GM19240 (cell line): ENCODE measurements at regions not wholly inside any gene's neighbourhood (a gene's known extent, or its start where the extent isn't known, plus 50 kb on each side); places are given as distances from the start of the nearest gene placed in this dataset.

Experiments used
- DNase-seq: peaks from one replicate; pipeline ENCODE4 v3.0.0; 2011; ENCODE audit warnings: low spot score; ENCODE audit not compliant: insufficient read length

DNA sequence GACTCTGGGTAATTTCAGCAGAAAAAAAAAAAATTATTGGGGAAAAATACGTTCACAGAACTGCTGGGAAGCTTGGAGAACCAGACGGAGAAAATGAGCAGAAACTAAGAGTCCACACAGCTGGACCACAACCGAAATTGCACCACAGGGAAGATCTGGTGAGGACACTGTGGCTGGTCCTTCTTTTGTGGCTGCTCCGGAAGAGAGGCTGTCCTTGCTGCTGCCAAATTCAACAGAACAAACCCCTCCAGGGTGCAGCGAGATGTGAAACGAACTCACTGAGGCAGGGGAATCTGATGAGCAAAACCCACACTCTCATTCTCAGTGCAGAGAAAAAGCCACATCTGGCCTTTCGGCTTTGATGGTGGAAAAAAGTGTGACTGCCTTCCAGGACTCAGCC, 200.0 kb downstream of the ACTL7B start:
- DNase-seq: no peak

DNA sequence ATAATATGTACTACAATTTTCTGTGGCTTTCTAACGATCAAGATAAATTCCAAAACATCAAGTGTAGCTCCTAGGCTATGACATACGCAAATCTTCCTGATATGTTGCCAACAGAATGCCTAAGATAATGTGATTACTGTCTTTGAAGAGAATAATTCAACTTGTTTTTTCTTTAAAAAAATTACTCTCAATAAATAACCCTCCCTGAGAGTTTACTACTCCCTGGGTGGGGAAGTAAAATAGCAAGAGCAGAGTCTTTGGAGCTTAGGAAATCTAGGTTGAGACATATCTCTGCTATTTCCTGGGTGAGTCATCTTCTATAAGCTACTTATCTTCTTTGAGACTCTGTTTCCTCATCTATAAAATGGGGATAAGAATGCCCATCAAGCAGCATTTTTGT, 201.2 kb downstream of the ACTL7B start:
- no peak for DNase-seq

DNA sequence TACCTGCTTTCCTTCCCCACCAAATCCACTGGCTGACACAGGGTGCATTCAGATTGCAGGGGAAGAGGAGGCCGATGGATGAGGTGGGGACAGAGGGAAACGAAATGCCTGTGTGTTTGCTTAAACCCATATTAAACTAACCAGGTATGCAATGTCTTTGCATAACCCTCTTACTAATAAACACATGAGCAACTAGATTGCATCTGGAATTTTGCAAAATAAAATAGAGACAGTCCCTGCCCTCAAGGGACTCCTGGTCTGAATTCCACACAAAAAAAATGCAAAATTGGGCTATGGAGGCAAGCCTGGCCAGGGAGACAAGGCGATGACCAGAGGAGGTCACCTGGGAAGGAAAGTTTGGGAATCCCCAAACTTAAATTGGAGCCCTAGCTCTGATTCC, 202.9 kb downstream of the ACTL7B start:
- no peak for DNase-seq

DNA sequence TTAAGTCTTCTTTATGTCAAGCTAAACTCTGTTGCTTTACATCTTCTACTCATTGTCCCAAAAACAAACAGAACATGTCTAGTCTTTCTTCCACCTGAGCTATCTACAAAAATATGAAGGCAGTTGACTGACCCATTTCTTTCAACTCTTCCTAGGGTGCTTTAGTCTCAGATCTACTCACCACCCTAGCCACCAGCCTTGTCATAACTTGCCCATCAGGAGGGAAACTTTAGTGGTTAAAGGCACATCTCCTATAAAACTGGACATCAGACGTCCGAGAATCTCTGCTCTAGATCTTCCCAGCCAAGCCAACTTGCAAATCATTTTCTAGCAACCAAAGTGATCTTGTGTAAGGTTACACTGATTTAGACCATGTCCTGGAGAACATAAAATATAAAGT, 205.0 kb downstream of the ACTL7B start:
- DNase-seq: no peak

DNA sequence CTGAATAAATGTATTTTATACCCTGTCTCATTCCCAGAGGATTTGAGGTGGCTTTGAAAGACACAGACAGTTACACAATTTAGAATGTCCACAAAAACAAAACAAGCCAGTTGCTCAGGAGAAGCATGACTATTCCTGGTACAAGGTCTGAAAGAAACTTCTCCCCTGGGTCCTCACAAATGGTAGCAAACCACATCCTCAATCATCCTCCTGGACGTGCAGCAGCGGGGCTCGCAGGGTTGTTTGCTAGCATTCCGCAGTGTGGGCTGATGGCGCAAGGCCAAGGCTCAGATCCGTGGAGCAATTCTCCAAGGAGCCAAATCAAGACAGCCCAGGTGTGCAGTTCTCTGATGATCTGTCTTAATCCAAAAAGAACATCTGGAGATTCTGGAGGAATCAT, 210.3 kb downstream of the ACTL7B start:
- no peak for DNase-seq

DNA sequence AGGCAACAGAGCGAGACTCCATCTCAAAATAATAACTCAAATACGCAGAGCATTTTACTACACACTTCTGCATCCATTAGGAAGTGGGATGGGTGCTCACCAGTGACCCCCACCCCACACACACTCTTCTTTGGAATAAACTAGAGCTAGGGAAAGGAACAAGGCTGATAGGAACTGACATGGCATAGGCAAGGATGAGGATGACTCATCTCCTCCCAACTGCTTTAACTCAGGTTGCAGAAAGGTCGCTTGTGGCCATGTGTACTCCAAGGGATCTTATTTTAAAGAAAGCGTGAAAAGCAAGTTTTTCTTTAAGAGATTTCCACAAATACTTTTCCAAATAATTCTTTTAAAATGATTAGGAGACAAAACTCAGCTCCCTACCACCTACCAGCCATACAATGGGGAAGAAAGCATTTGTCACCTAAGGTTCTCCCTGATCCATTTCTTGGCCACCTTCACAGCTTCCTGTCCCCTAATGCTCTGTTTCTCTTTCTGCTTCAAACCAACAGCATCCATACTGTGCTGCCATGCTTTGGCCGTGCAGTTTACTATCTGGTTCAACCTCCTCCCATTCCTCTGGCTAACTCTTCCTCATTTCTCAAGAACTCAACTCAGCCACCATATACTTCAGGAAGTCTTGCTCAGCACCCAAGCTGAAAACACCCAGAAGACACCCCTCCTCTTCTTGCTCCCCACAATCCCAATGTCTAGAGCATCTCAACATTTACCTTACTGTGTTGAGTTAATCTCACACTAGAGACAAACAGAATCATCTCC, 211.9 kb downstream of the ACTL7B start:
- no peak for DNase-seq

DNA sequence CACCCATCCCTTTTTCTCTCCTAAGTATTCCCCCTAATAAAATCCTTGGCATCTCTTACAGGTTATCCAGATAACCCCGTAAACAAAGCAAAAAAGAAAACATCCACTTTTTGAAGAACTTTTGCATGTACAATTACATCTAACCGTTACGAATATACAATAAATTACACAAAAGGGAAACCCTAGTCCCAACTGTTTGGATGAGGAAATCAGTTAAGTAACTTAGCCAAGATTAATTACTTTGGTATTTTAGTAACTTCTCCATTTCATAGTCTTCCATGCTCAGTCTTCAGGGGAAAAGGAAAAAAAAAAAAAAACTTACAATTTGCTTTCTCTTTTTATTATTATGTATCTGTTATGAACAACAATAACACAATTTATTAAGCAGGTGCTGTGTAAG, 212.9 kb downstream of the ACTL7B start:
- no peak for DNase-seq

DNA sequence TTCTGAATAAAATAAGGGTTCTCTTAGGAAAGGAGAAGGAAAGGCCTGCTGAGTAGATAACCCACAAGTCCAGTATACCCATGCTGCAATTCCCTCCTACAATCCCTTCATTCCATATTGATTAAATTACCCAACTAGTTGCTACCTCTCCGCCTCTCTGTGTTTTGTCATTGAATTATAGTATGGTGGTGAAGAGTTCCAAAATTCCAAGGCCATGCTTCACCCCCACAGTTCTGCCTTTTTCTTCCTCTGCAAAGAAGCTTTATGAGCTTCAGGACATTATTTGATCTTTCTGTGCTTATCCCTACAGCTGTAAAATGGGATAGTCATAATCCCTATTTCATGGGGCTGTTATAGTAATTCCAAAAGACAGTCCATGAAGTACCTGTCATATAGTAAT, 215.6 kb downstream of the ACTL7B start:
- no peak for DNase-seq

DNA sequence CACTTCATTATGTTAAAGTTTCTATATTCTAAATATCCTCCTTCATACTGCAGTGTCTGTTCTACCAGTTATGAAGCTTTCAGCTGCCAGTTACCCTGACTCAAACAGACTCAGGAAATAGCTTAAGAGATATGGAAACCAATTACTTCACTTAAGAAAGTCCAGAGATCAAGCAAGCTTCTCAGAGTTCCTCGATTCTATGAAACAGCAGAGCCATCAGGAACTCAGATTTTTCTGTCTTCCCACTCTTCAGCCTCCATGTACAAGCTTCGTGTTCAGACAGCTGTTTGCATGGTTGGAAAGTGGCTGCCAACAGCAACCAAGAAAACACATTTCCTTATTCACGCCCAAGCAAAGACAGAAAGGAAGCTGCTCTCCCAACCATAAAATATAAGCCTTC, 216.1 kb downstream of the ACTL7B start:
- no peak for DNase-seq

DNA sequence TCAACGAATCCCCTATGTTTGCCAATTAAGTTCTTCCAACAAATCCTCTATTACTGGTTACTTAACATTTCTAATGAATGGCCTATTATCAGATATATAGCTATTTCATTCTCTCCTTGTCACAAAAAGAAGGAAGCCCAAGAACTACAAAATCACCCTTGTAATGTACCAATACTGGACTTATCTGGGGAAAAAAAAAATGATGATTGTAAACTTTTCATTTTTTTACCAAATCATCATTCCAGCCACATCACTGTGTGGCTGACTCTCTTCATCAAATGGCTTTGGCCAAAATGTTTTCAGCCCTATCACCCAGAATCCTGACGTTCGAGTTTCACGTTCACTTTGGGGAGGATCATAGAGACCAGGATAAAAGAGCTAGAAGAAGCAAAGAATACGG, 216.7 kb downstream of the ACTL7B start:
- no peak for DNase-seq

DNA sequence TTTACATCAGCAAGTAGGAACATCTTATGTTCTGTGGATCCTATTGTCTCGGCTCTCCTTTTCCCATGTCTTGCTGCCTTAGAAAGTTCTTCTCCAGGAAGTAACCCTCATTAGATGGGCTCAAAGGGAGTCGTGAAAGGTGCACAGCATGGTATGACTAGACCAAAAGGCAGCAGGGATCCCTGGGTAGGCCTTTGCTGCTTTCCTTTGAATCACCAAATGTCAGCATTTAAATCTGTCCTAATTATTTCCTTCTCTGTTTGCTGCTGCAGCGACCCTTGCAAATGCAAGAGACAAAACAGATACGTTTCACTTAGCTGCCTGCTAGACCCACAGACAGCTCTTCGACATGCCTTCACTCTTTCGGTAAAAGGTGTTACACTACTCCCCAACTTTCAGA, 218.4 kb downstream of the ACTL7B start:
- no peak for DNase-seq

DNA sequence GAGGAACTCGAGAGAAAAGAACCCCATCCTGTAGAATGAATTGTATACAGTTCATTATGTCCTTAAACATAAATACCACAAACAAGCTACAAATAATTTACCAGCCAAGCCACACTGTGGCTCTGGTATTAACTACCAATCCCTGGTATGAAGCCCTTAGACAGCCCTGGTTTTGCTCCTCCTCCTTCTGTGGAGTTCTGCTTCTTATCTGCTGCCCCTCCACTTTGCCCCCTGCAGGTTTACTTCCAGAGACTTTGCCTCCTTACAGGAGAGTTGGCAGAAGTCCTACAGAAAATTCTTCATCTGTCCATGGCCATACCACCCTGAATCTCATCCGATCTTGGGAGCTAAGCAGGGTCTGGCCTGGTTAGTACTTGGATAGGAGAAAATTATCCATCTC, 219.8 kb downstream of the ACTL7B start:
- DNase-seq: no peak

DNA sequence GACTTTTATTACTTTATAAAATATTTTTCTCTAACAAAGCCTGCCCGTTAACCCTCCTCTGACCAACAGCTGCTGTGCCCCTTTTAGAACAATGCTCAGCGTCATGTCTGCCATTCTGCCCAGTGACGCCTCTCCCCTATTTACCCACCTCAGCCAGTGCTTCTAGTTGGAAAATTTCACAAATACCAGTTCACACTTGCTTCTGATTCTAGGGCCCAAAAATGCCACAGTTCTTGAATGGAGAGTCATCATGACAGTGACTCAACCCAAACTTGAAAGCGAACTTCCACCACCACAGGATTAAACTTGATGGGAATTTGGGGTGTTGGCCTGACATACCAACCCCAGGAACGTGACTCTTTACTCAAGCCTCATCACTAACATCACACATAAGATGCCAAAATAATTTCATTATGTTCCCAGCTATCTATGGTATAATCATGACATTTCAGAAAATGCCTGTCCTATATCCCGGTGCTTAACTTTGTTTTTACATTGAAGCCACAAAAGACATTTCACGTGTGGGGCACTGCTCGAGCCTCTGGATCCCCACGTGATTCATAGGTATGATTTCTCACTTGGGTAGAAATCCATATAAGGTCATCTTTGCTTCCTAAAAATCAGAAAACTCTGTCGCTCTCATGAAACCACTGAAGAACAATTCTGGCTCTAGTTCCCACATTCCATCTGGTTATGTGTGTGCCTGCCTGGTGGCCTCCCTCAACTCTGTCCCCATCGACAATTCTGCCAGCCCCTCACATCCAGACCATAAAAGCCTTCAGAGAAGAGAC, 220.9 kb downstream of the ACTL7B start:
- DNase-seq: no peak

DNA sequence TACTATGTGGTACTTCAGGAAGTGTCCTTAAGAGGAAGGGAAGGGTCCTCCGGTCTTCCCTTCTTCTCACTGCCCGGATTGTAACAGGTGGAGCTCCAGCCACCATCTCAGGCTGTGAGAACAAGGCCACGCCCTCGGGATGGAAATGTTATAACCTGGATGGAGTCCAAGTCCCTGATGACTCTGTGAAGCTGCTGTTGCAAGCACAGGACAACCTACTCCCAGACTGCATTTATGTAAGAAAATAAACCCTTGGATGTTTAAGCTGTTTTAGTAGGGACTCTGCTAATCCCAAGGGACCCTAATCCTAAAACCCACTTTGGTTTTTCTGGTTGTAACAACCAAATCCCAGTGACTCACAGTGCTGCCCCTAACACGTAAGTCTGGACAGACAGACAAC, 221.6 kb downstream of the ACTL7B start:
- no peak for DNase-seq

DNA sequence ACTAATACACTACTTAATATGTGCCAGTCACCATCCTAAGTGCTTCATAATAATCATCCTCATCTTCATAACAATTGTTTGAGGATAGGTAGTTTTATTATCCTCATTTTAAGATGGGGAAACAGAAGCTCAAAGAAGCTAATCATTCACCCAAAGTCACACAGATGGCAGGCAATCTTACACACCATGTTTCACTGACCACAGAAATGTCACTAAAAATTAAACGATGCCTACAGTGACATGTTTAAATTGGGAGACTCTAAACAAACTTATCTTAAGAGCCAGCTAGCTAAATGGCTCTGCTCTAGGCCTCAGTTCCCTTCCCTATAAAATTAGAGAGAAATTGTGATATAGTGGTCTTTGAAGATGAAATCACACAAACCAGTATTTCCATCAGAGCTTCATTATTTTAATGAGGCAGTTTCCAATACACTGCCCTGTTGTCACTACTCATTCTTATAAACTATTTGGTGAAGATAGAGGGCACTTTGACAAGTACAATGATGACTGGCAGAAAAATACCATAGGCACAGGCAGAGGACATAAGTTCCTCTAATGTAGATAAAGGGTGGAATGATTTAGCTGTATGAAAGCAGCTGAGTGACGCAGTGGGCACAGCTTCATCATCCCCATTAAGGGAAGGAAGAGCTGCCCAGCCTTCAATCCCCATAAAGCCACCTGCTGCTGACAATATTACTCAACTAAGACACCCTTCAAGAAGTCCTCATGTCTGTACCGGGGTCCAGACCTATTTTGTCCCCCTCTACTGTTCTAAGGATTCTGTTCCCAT, 224.1 kb downstream of the ACTL7B start:
- DNase-seq: no peak

DNA sequence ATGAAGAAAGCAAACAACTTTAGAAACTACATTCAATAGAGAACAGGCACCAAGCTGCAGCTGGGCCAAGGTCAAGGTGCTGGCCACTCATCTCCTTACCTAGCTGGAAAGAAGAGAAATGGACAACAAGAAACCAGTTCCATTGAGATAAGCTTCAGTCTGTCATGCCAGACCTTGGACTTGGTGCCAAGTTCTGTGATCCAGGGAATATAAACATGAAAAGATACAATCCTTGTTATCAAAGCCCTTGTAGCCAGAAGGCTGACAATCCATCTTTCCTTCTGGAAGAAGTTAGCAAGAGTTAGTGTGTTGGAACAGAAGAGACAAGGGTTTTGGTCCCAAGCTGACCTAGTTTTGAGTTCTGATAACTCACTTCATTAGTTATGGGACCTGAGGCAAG, 227.5 kb downstream of the ACTL7B start:
- no peak for DNase-seq

DNA sequence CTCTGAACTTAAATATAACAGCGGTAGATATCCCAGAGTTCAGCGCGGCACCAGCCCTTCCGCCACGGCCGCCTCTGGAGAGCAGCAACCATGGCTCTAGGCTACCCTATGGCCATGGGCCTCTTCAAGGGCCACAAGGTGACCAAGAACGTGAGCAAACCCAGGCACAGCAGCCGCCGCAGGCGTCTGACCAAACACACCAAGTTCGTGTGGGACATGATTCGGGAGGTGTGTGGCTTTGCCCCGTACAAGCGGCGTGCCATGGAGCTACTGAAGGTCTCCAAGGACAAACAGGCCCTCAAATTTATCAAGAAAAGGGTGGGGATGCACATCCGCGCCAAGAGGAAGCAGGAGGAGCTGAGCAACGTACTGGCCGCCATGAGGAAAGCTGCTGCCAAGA, 229.0 kb downstream of the ACTL7B start:
- no peak for DNase-seq

DNA sequence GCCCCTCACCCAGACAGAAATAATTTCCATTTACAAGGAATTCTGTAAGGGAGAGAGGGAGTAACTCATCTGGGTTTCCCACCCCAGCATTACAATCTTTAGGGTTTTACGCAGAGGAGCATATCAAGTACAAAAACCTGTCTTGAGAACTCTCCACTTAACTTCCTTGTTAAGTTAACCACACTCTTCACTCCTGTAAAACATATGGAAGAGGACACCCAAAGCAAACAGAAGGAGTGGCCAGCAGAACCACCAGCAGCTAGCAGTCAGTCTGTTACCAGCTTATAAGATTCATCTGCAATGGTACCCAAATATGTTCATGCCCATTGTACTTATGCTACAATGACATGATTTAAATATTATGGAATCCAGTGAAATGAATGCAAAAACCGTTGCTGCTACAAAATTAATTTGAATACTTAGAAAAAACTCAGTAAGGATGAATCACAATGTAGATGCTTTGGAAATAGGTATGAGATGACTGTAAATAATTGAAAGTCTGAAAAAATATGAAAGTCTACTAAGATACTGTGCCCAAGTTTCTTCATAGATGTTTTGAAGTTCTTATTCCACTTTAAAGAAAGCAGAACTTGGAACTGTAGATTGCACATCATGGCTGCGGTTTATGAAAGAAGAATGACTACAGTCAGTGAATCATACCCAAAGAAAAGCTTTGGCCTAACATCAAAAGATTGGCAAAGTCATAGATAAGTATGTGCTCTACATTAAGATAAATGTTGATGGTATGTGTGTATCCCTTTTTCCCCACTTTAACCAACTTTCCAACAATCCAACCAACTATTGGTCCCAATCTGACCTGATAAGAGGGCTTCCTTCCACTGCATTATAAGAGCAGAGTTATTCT, 233.6 kb downstream of the ACTL7B start:
- DNase-seq: no peak

DNA sequence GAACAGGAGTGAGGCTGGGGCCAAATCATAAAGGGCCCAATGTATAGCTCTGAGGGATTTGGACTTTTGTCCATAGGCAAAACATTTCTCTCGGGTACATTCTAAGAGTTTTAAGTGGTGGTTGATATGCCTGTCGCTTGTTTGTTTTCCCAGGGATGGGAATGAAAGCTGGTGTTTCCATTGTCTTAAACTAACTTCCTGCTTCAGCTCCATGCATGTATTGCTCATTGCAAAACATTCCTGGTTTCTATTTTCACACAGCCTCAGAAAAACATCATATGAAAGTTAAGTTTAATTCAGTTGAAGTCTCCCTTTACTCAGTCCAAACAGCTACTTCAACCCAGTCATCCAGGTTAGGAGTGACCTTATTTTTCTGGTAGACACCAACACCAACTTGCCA, 235.0 kb downstream of the ACTL7B start:
- no peak for DNase-seq

DNA sequence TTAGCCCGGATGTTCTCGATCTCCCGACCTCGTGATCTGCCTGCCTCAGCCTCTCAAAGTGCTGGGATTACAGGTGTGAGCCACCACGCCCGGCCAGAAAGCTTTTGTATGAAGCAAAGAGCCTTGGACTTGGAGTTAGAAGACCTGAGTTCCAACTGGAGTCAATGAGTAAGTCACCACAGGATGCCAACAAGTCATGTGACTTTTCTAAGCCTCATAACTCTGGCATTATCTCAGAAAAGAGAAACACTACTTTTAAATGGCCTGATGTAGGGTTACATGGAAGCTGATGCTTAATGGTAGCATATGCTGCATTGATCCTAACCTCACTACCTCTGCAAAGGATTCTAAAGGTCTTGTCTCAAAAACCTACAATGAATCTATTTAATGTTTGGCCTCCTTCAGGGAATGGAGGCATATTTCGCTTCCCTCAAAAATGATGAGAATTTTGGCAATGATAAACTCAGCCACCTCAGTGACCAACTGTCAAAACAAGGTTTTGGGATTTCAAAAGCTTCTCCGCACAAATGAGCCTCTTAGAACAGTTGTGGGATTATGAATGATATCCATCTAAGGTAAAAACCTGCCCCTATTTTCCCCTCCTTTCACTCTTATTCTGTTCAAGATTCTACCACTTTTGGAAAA, 236.8 kb downstream of the ACTL7B start:
- DNase-seq: no peak

DNA sequence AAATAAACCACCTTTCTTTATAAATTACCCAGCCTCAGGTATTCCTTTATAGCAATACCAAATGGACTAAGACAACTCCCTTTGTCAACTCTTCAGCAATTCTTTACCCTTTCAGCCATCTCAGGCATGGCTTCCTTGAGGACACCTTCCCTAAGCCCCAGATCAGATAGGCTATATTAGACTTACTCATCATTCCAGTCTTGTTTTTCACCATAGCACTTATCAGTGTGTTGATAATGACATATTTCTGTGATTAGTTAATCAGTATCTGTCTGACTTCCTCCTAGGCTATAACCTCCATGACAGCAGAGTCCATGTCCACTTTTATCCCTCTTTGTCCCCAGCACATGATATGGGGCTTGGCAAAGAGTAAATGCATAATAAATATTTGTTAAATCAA, 238.1 kb downstream of the ACTL7B start:
- DNase-seq: no peak
